HuH-7.5 (cell line): ENCODE measurements at regions not wholly inside any gene's neighbourhood (a gene's known extent, or its start where the extent isn't known, plus 50 kb on each side); places are given as distances from the start of the nearest gene placed in this dataset.
"Not testable (repeated sequence)": the region's sequence is repeated elsewhere in the genome, so short reads cannot be mapped to it uniquely, and the experiment has no call there.

Source experiments
- DNase-seq: peaks from one replicate; pipeline ENCODE4 v3.0.0; 2011; ENCODE audit warnings: low spot score

DNA sequence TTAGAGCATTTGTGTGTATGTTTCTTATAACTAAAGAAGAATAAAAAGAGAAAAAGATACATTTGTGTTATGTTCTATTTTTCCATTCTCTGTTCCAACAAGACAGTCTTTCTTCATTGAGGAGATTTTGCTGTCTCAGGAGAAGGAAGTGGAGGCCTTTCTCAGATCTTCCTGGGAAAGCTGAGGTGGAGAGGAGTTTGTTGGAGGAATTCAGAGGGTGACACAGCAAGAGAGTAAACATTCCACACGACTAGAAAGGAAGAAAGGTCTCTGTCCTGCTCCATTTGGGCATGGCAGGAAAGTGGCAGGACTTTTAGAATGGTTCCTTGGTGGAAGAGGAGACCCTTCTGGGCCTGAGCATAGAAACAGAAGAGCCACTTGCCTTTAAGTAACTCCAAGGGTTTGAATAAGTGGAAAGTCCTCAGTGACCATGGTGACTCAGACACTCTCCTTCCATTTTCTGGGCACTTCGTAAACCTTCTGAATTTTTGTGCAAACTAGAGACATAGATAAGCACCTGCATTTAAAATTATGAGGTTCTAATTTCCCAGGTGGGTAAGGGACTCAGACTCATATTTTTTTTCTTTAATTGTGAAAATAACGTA lies 52.3 kb upstream of the COL5A2 start:
- no peak for DNase-seq

GRCh38 chr2:189232759-189233406 lies 53.3 kb upstream of the COL5A2 start:
- DNase-seq = no peak

DNA sequence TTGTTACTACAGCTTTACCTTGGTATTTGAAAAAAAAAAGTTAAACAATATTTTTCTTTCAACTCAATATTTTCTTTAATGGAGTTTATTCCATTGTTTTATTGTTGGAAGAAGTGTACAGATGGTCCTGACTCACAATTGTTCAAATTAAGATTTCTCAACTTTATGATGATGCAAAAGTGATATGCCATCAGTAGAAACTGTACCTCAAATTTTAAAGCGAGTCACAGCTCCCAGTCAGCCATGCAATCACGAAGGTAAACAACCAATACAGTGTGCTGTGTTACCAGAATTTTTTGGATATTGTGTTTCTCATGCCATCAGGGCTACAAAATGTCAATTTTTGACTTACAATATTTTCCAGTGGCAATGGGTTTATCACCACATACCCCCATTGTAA lies 54.0 kb upstream of the COL5A2 start:
- DNase-seq = no peak

GRCh38 chr2:189234991-189235390 lies 55.4 kb upstream of the COL5A2 start:
- no peak for DNase-seq

DNA sequence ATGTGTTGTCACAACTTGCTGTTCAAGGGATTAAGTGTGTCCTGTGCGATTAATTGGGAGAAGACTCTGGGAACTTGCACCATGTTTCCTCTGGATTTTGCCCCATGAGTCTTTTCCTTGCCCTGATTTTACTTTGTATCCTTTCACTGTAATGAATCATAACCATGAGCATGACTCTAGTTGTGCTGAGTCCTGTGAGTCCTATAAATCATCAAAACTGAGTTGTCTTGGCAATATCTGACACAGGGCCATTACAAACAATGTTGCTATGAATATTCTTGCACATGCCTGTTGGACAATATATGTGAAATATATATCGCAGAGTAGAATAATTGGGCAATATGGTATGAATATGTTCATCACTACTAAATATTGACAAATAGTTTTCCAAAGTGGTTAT lies 56.5 kb upstream of the COL5A2 start:
- DNase-seq = no peak

- no peak for DNase-seq
Measured at GRCh38 chr2:189238903-189239302, 59.3 kb upstream of the COL5A2 start.

GRCh38 chr2:189243843-189244242 lies 64.3 kb upstream of the COL5A2 start:
- DNase-seq = not testable (repeated sequence)

DNA sequence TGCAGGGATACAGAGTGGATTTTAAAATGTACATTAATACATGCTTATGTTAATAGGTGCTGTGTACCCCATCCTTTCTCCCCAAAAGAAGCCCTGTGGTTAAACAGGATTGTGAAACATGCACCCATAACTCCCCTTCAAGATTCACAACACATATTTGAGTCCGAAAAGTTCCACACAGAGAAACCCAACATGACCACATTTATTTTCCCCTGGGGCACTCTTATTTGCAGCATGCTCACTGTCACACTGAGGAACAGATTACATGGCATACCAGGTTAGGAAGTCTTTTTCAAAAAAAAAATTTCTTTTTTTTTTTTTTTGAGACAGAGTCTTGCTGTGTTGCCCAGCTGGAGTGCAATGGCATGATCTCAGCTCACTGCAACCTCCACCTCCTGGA lies 67.7 kb upstream of the COL5A2 start:
- DNase-seq = no peak

- DNase-seq = no peak
Measured at GRCh38 chr2:189248141-189248540, 68.6 kb upstream of the COL5A2 start.

DNA sequence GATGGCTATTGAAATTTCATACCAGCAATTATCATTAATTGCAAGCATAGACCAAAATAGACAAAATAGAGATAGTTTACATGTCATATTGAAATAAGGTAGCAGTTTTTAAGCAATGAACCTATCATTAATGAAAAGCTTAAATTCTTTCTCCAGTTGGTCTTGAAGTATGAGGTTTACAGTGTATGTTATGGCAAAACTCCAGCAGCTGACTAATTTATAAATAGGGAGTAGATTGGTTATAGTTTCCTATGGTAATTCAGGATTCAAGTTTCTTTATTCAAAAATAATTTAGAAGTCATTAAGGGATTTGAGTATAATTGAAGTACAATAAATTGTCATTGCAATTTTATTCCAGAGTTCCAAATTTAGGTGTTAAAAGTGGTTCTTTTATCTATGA lies 69.6 kb upstream of the COL5A2 start:
- no peak for DNase-seq

DNA sequence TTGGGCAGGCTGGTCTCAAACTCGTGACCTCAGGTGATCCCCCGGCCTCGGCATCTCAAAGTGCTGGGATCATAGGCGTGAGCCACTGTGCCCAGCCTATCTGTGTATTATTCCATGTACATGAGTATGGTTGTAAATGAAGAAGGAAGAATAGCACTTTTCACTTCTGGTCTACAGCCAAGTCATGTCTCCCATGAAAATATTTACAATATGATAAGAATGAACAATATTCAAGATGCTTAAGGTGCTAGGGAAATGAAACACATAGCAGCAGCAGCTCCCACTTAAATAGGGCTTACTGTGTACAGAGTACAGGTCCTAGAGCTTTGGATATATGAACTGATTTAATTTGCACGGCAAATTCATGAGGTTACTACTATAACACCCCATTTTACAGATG lies 70.3 kb upstream of the COL5A2 start:
- DNase-seq = no peak

DNA sequence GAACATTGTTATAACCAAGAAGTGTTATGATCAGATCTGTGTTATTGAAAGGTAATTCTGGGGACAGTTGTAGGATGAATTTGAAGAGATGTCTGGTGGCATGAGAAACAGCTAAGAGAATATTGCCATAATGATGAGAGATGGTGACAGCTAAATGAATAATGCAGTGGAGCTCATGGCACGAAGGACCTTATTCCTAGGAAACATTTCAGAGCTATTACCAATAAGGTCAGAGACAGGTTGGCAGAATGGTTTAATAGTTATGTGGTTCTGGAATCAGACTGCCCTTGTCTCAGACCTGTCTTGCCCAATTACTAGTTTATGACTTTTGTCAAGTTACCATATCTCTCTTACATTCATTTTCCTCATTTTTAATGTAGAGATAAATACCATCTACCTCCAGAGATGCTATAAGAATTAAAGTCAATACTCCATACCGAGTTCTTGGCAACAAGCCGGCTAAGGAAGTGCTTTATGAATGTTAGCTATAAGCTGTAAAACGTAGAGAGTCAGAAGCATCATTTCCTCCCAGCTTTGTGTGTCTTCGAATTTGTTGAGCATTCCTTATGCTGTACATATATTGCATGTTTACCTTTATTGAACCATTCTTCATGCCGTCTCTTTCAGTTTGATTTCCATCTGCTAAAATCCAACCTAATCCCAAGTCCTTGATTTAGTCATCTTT lies 73.6 kb upstream of the COL5A2 start:
- no peak for DNase-seq

- no peak for DNase-seq
Measured at GRCh38 chr2:189253836-189254235, 74.3 kb upstream of the COL5A2 start.

DNA sequence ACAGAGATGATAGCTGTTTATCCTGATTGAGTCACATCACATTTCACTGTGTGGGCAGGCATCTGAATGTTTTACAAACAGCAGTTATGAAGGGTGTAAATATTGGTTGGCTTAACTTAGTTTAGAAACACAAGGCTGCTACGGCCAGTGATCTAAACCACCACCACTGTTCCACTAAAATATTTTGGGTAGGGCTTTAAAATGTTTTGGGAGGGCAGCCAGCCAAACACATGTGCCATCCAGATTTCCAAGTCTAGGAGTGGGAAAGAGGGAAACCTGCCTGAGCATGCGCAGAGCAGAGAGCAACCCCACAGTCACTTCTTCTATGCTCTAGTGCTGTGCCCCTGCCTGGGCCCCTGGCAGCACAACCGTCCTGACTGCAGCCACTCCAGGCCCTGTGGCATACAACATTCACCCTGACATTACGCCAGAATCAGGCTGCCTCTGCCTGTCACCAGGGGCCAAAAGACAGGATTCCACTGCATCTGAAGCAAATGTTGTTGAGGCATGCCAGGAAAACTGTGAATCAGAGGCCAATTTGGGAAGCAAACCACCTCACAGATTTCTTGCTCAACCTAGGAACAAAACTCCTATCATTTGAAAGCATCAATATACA lies 74.8 kb upstream of the COL5A2 start:
- no peak for DNase-seq

DNA sequence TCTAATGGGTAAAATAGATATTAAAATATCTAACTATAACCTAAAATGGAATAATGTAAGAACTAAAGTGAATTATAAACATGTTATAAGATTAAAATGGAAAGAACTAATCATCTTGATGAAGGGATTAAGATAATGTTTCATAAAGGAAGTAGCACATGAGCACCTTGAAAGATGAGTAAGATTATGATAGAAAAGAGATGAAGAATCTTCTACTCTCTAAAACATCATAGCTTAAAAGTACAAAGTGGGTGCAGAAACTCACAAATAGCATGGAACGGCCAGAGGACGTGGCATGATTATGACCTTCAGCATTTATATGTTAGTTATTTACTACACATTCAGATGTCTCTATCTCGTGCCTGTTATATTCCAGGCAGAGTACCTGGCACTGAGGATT lies 76.2 kb upstream of the COL5A2 start:
- DNase-seq = no peak

GRCh38 chr2:189258616-189259365 lies 79.2 kb upstream of the COL5A2 start:
- DNase-seq = no peak

DNA sequence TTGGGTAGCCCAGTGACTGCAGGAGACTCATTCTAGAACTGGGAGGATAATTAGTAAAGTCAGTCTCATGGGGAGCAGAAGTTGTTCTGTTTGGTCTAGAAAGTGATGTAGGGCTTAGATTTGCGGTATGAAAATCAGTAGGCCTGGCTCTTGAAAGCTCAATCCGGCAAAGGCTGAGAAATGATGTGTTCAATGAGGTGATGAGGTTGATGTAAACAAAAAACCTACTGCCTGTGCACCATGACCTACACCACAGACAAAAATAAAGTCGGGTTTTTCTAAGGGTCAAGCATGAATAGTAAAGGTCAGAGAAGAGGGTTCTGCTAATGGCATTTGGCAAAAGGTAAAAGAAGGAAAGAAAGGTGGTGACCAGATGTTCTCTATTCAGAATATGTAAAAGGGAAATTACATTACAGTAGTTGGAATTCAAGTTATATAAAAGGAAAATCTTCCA lies 80.8 kb upstream of the COL5A2 start:
- no peak for DNase-seq

GRCh38 chr2:189261431-189261841 lies 81.9 kb upstream of the COL5A2 start:
- no peak for DNase-seq

- no peak for DNase-seq
Measured at GRCh38 chr2:189261916-189262315, 82.4 kb upstream of the COL5A2 start.

DNA sequence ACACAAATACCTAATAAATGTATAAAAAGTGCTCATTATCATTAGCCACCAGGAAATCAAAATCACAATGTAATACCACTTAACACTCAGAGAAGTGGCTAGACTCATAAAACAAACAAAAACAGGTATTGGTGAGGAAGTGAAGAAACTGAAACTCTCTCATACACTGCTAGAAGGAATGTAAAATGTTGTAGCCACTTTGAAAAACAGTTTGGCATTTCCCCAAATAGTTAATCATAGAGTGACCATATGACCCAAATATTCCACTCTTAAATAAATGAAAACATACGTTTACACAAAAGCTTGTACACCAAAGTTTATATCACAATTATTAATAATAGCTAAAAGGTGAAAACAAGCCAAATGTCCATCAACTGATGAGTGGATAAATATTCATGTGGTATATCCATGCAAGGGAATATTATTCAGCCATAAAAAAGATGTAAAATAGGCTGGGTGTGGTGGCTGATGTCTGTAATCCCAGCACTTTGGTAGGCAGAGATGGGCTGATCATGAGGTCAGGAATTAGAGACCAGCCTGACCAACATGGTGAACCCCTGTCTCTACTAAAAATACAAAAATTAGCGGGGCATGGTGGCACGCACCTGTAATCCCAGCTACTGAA lies 86.2 kb upstream of the COL5A2 start:
- DNase-seq = no peak

DNA sequence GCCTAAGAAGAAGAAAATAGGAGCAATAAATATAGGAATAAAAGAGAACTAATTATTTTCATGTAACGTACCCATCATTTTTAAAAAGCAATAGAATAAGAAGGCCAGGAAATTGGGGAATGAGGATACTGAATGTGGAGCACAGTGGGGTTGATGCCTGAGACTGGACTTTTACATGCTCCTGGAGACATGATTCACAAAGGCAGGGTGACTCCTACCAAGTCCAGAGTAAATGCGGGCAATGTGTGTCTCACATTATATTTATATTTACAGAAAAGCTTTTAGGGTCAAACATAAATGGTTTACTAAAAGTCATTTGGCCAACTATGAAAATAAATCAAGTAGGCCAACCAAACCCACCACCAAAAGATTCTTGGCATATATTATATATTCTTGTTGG lies 87.9 kb upstream of the COL5A2 start:
- no peak for DNase-seq
